NT2/D1 (cell line): ENCODE measurements at regions not wholly inside any gene's neighbourhood (a gene's known extent, or its start where the extent isn't known, plus 50 kb on each side); places are given as distances from the start of the nearest gene placed in this dataset.

Experiments used
- DNase-seq: peaks from one replicate; pipeline ENCODE4 v3.0.0-alpha.2; 2011; ENCODE audit warnings: low read depth, low spot score
- H3K27me3 ChIP-seq: 2 replicates; pipeline ENCODE4 v1.6.0; 2011; ENCODE audit warnings: mild to moderate bottlenecking; ENCODE audit not compliant: insufficient read length, insufficient read depth
- H3K36me3 ChIP-seq: 2 replicates; pipeline ENCODE4 v1.6.1; 2011; ENCODE audit warnings: mild to moderate bottlenecking, low read length, mixed read lengths; ENCODE audit not compliant: insufficient read depth, insufficient read length
- H3K4me1 ChIP-seq: 2 replicates; pipeline ENCODE4 v1.5.1; 2011; ENCODE audit not compliant: insufficient read depth, insufficient read length
- H3K4me3 ChIP-seq: 2 replicates; pipeline ENCODE4 v1.5.1; 2011; ENCODE audit warnings: low read depth; ENCODE audit not compliant: insufficient read length
- H3K9ac ChIP-seq: 2 replicates; pipeline ENCODE4 v1.6.0; 2011; ENCODE audit warnings: low read depth; ENCODE audit not compliant: insufficient read length
- H3K9me3 ChIP-seq: 2 replicates; pipeline ENCODE4 v1.5.1; 2011; ENCODE audit warnings: mild to moderate bottlenecking, low read length; ENCODE audit not compliant: insufficient read depth
- SUZ12 ChIP-seq: IDR thresholded peaks from 2 replicates; pipeline ENCODE4 v1.6.1; 2011; ENCODE audit not compliant: insufficient read length, insufficient read depth; ENCODE audit errors: extremely low read depth
- YY1 ChIP-seq: IDR thresholded peaks from 2 replicates; pipeline ENCODE4 v1.6.1; 2011; ENCODE audit not compliant: insufficient read length, insufficient read depth
- ZNF274 ChIP-seq: IDR thresholded peaks from 2 replicates; pipeline ENCODE4 v1.6.1; 2011; ENCODE audit warnings: mild to moderate bottlenecking, low read depth, low read length

GRCh38 chr2:128619471-128620325, 301.0 kb upstream of the HS6ST1 start:
- H3K27me3 ChIP-seq: no peaks in the 10 kb centered on the region
- no peak for DNase-seq
- peaks cover 20% of the 10 kb centered on the region; the same call in 1 of the 2 replicates for H3K9me3 ChIP-seq
- TF ChIP-seq SUZ12: no peak
- no peak for TF ChIP-seq YY1
- TF ChIP-seq ZNF274: no peak
- H3K36me3 ChIP-seq: no peaks in the 10 kb centered on the region
- H3K4me1 ChIP-seq: peaks cover 15% of the 10 kb centered on the region
- no peak overlapping the region for H3K4me3 ChIP-seq
- no peak overlapping the region for H3K9ac ChIP-seq

- no peaks in the 10 kb centered on the region for H3K36me3 ChIP-seq
- H3K4me3 ChIP-seq: no peak overlapping the region
- peaks cover 20% of the 10 kb centered on the region for H3K4me1 ChIP-seq
- peaks cover 20% of the 10 kb centered on the region; the same call in 1 of the 2 replicates for H3K9me3 ChIP-seq
- DNase-seq: no peak
- TF ChIP-seq SUZ12: no peak
- no peak for TF ChIP-seq ZNF274
- no peak for TF ChIP-seq YY1
- no peak overlapping the region for H3K9ac ChIP-seq
- no peaks in the 10 kb centered on the region for H3K27me3 ChIP-seq
Observed at GRCh38 chr2:128621074-128621473, 302.4 kb upstream of the HS6ST1 start.

GRCh38 chr2:128622371-128622770, 303.7 kb upstream of the HS6ST1 start:
- no peaks in the 10 kb centered on the region for H3K27me3 ChIP-seq
- H3K9me3 ChIP-seq: peaks cover 20% of the 10 kb centered on the region; the same call in 1 of the 2 replicates
- TF ChIP-seq ZNF274 (no peak), YY1 (no peak), SUZ12 (no peak)
- H3K9ac ChIP-seq: no peak overlapping the region
- peaks cover 20% of the 10 kb centered on the region for H3K4me1 ChIP-seq
- no peak for DNase-seq
- no peaks in the 10 kb centered on the region for H3K36me3 ChIP-seq
- H3K4me3 ChIP-seq: no peak overlapping the region

- DNase-seq: no peak
- no peak for TF ChIP-seq ZNF274
- no peak for TF ChIP-seq SUZ12
- no peak for TF ChIP-seq YY1
- Histone ChIP-seq H3K36me3 (no peaks in the 10 kb centered on the region), H3K9me3 (peaks cover 14% of the 10 kb centered on the region; the same call in 1 of the 2 replicates), H3K4me3 (no peak overlapping the region), H3K27me3 (no peaks in the 10 kb centered on the region), H3K9ac (no peak overlapping the region), H3K4me1 (peaks cover 20% of the 10 kb centered on the region)
Observed at GRCh38 chr2:128622955-128623620, 304.4 kb upstream of the HS6ST1 start.

- Histone ChIP-seq H3K27me3 (no peaks in the 10 kb centered on the region), H3K36me3 (no peaks in the 10 kb centered on the region), H3K9me3 (peaks cover 5% of the 10 kb centered on the region; the same call in 1 of the 2 replicates), H3K4me1 (peaks cover 20% of the 10 kb centered on the region), H3K9ac (no peak overlapping the region), H3K4me3 (no peak overlapping the region)
- TF ChIP-seq ZNF274 (no peak), SUZ12 (no peak), YY1 (no peak)
- DNase-seq: no peak
Observed at GRCh38 chr2:128623776-128624761, 305.4 kb upstream of the HS6ST1 start.

- Histone ChIP-seq H3K27me3 (no peaks in the 10 kb centered on the region), H3K9ac (no peak overlapping the region), H3K36me3 (no peaks in the 10 kb centered on the region), H3K4me3 (no peak overlapping the region), H3K4me1 (peaks cover 20% of the 10 kb centered on the region), H3K9me3 (no peaks in the 10 kb centered on the region; the same call in 1 of the 2 replicates)
- no peak for DNase-seq
- TF ChIP-seq ZNF274: no peak
- no peak for TF ChIP-seq SUZ12
- no peak for TF ChIP-seq YY1
Observed at GRCh38 chr2:128624956-128625355, 306.3 kb upstream of the HS6ST1 start.
